WERI-Rb-1 (cell line): ENCODE measurements at regions not wholly inside any gene's neighbourhood (a gene's known extent, or its start where the extent isn't known, plus 50 kb on each side); places are given as distances from the start of the nearest gene placed in this dataset.

Experiments
- DNase-seq: peaks from one replicate; pipeline ENCODE4 v3.0.0-alpha.2; 2020
- H3K27ac ChIP-seq: fragments of 250-450 bp; sonication (Bioruptor Pico); 2 replicates; pipeline ENCODE4 v1.5.1; 2020; ENCODE audit warnings: mild to moderate bottlenecking, moderate library complexity
- H3K27me3 ChIP-seq: fragments of 250-450 bp; sonication (Bioruptor Pico); 2 replicates; pipeline ENCODE4 v1.5.1; 2021; ENCODE audit warnings: mild to moderate bottlenecking, low read depth, moderate library complexity; ENCODE audit not compliant: insufficient read depth, severe bottlenecking
- H3K36me3 ChIP-seq: fragments of 250-450 bp; sonication (Bioruptor Pico); 2 replicates; pipeline ENCODE4 v1.5.1; 2020; ENCODE audit warnings: mild to moderate bottlenecking, moderate library complexity
- H3K4me3 ChIP-seq: 2 replicates; pipeline ENCODE4 v1.5.1; 2011; ENCODE audit warnings: low read depth, mild to moderate bottlenecking, control low read depth, low read length
- H3K9me3 ChIP-seq: fragments of 250-450 bp; sonication (Bioruptor Pico); 2 replicates; pipeline ENCODE4 v1.5.1; 2021; ENCODE audit warnings: mild to moderate bottlenecking, moderate library complexity; ENCODE audit not compliant: severe bottlenecking
- CTCF ChIP-seq: IDR thresholded peaks from 2 replicates; pipeline ENCODE4 v1.5.1; 2011; ENCODE audit warnings: low read depth, mild to moderate bottlenecking, control low read depth, inconsistent platforms, low read length

- Histone ChIP-seq H3K27ac (no peak overlapping the region), H3K4me3 (no peak overlapping the region), H3K9me3 (peaks cover 7% of the 10 kb centered on the region), H3K27me3 (no peaks in the 10 kb centered on the region), H3K36me3 (no peaks in the 10 kb centered on the region)
- DNase-seq: no peak
- no peak for TF ChIP-seq CTCF
Measured at GRCh38 chr20:58577871-58578598, 62.8 kb upstream of the APCDD1L start.

- no peak for TF ChIP-seq CTCF
- DNase-seq: no peak
- Histone ChIP-seq H3K27me3 (no peaks in the 10 kb centered on the region), H3K4me3 (no peak overlapping the region), H3K36me3 (no peaks in the 10 kb centered on the region), H3K9me3 (peaks cover 5% of the 10 kb centered on the region), H3K27ac (no peak overlapping the region)
Measured at GRCh38 chr20:58577139-58577806, 62.1 kb upstream of the APCDD1L start.

- H3K4me3 ChIP-seq: no peak overlapping the region
- H3K27ac ChIP-seq: no peak overlapping the region
- H3K9me3 ChIP-seq: peaks cover 2% of the 10 kb centered on the region
- H3K27me3 ChIP-seq: no peaks in the 10 kb centered on the region
- H3K36me3 ChIP-seq: no peaks in the 10 kb centered on the region
- no peak for TF ChIP-seq CTCF
- DNase-seq: no peak
Measured at GRCh38 chr20:58576603-58576970, 61.4 kb upstream of the APCDD1L start.

- Histone ChIP-seq H3K4me3 (no peak overlapping the region), H3K27me3 (no peaks in the 10 kb centered on the region), H3K27ac (no peak overlapping the region), H3K36me3 (no peaks in the 10 kb centered on the region), H3K9me3 (peaks cover 2% of the 10 kb centered on the region)
- DNase-seq: no peak
- TF ChIP-seq CTCF: no peak
Measured at GRCh38 chr20:58575776-58576602, 60.8 kb upstream of the APCDD1L start.

GRCh38 chr20:58574469-58574868, 59.3 kb upstream of the APCDD1L start:
- H3K36me3 ChIP-seq: no peaks in the 10 kb centered on the region
- DNase-seq: no peak
- H3K9me3 ChIP-seq: no peaks in the 10 kb centered on the region
- no peaks in the 10 kb centered on the region for H3K27me3 ChIP-seq
- no peak overlapping the region for H3K4me3 ChIP-seq
- no peak for TF ChIP-seq CTCF
- H3K27ac ChIP-seq: no peak overlapping the region
